ENCODE measurements at regions not wholly inside any gene's neighbourhood (a gene's known extent, or its start where the extent isn't known, plus 50 kb on each side); places are given as distances from the start of the nearest gene placed in this dataset.

DNA sequence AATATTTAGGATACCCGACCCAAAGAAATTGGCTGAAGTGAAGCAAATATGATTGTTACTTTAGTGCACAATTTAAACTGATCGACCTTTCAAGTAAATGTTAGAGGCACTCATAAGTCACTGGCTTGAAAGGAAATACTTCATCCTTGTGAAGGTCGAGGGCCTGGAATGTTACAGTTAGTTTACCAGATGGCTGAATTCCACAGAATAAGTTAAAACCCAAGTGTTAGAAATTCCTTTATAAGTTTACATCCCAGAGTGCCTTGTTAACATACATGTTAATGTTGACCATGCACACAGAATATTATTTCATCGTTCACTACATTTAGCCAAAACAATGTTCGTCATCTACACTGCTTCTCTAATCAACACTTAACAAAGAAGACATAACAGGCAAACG lies 235.5 kb upstream of the ANO3 start:
- FAIRE-seq (no peak), ATAC-seq (no peak)
- POLR2A ChIA-PET: no interaction called here

DNA sequence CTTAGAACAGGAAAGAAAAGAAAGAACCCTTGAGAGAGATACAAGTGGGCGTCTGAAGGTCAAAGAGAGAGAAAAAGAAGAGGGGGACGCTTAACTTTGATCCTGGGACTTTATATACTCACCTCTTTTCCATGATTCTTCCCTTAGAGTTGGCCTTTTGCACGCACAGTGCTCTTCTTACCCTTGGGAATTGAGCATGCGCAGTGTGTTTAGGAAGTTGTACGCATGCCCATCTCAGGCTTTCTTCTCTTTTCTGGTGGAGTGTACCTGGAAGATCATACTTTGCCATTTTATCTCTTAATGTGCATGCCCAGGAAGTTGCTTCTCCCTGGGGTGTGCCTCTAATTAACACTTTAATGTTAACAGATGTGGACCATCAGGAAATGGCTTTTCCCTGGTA lies 229.6 kb upstream of the ANO3 start:
- FAIRE-seq (no peak), DNase-seq (ENCODE audit: low read depth in 1 of 2, low spot score in 1 of 2) (no peak), ATAC-seq (no peak)
- Histone ChIP-seq H3K4me1 (no peaks in the 10 kb centered on the region), H3K4me3 (no peak overlapping the region), H3K27ac (no peak overlapping the region), H3K4me2 (no peak overlapping the region), H3K9me3 (no peaks in the 10 kb centered on the region)
- 51% methylated on average over 5 of the region's 5 CpGs for WGBS (ENCODE audit: missing lambda C conversion rate)
- TF ChIP-seq BHLHE40 (IDR thresholded peaks at IDR 0.05; ENCODE audit: low read depth, low read length): no peak
- no peak for TF ChIP-seq HOXB13 (CRISPR knock-in tag; IDR thresholded peaks at IDR 0.05; ENCODE audit: low read depth)
- no peak for TF ChIP-seq PBX3 (IDR thresholded peaks at IDR 0.05)
- ChIA-PET POLR2A (no interaction called here), CTCF (no interaction called here)

More for the DNA sequence above, 235.5 kb upstream of the ANO3 start:
- Histone ChIP-seq H3K9me3 (no peaks in the 10 kb centered on the region), H3K27ac (no peak overlapping the region), H3K4me2 (no peak overlapping the region), H3K4me3 (no peak overlapping the region), H3K4me1 (no peaks in the 10 kb centered on the region)
- CTCF ChIA-PET: no interaction called here
- no peak for TF ChIP-seq JUN (IDR thresholded peaks at IDR 0.05)
- TF ChIP-seq CHD2 (IDR thresholded peaks at IDR 0.05; ENCODE audit: low read length, partially characterized antibody): no peak
- no peak for TF ChIP-seq ELK1 (IDR thresholded peaks at IDR 0.05; ENCODE audit: low read depth, low read length)
- TF ChIP-seq EP300 (IDR thresholded peaks at IDR 0.05): no peak
- TF ChIP-seq SREBF2 (IDR thresholded peaks at IDR 0.05): no peak
- no peak for TF ChIP-seq NPAS2 (CRISPR knock-in tag; IDR thresholded peaks at IDR 0.05; ENCODE audit: borderline replicate concordance)
- TF ChIP-seq MYC (IDR thresholded peaks at IDR 0.05; ENCODE audit: borderline replicate concordance, low read length): no peak
- TF ChIP-seq FOXS1 (CRISPR knock-in tag; IDR thresholded peaks at IDR 0.05): no peak
- TF ChIP-seq ESRRA (IDR thresholded peaks at IDR 0.05; ENCODE audit: borderline replicate concordance, low read length): no peak
- TF ChIP-seq TP53 (CRISPR knock-in tag; IDR thresholded peaks at IDR 0.05): no peak
- TF ChIP-seq, protein P1, sequence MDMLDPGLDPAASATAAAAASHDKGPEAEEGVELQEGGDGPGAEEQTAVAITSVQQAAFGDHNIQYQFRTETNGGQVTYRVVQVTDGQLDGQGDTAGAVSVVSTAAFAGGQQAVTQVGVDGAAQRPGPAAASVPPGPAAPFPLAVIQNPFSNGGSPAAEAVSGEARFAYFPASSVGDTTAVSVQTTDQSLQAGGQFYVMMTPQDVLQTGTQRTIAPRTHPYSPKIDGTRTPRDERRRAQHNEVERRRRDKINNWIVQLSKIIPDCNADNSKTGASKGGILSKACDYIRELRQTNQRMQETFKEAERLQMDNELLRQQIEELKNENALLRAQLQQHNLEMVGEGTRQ (IDR thresholded peaks at IDR 0.05): no peak
- no peak for TF ChIP-seq REST (IDR thresholded peaks at IDR 0.05)
- TF ChIP-seq PBX3 (IDR thresholded peaks at IDR 0.05): no peak
- TF ChIP-seq RFX5 (IDR thresholded peaks at IDR 0.05): no peak
- TF ChIP-seq, protein P2, sequence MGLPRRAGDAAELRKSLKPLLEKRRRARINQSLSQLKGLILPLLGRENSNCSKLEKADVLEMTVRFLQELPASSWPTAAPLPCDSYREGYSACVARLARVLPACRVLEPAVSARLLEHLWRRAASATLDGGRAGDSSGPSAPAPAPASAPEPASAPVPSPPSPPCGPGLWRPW (IDR thresholded peaks at IDR 0.05): no peak
- 25% methylated on average over 6 of the region's 6 CpGs for WGBS (ENCODE audit: missing lambda C conversion rate)
- no peak for DNase-seq (ENCODE audit: low read depth in 1 of 2, low spot score in 1 of 2)

Measured in A549 (cell line).